Stimulated activated CD8-positive, alpha-beta memory T cell treated with anti-CD3 and anti-CD28 coated beads, Interleukin-12 subunit alpha, Interleukin-12 subunit beta, amount 100 ng/mL, for 24 hours (primary cell): ENCODE measurements at regions not wholly inside any gene's neighbourhood (a gene's known extent, or its start where the extent isn't known, plus 50 kb on each side); places are given as distances from the start of the nearest gene placed in this dataset.
"Not testable (repeated sequence)": the region's sequence is repeated elsewhere in the genome, so short reads cannot be mapped to it uniquely, and the experiment has no call there.

Source experiments
- DNase-seq: peaks from one replicate; pipeline ENCODE4 v3.0.0-alpha.2; 2020; ENCODE audit errors: extremely low read depth

- no peak for DNase-seq
Observed at GRCh38 chr3:102036017-102036416, 186.7 kb downstream of the NFKBIZ start.

GRCh38 chr3:102036472-102036871 lies 187.2 kb downstream of the NFKBIZ start:
- no peak for DNase-seq

- DNase-seq = no peak
Observed at GRCh38 chr3:102037209-102037608, 187.9 kb downstream of the NFKBIZ start.

GRCh38 chr3:102037791-102038190 lies 188.5 kb downstream of the NFKBIZ start:
- no peak for DNase-seq

GRCh38 chr3:102038477-102039142 lies 189.3 kb downstream of the NFKBIZ start:
- no peak for DNase-seq

GRCh38 chr3:102040144-102040543 lies 190.8 kb downstream of the NFKBIZ start:
- not testable (repeated sequence) for DNase-seq

- DNase-seq = no peak
Observed at GRCh38 chr3:102053375-102053989, 204.2 kb downstream of the NFKBIZ start.

GRCh38 chr3:102054543-102055080 lies 205.3 kb downstream of the NFKBIZ start:
- no peak for DNase-seq

GRCh38 chr3:102057781-102058421 lies 208.6 kb downstream of the NFKBIZ start:
- no peak for DNase-seq

- no peak for DNase-seq
Observed at GRCh38 chr3:102059145-102059943, 210.0 kb downstream of the NFKBIZ start.

GRCh38 chr3:102060814-102061213 lies 211.5 kb downstream of the NFKBIZ start:
- no peak for DNase-seq

- no peak for DNase-seq
Observed at GRCh38 chr3:102063572-102063971, 214.3 kb downstream of the NFKBIZ start.

- no peak for DNase-seq
Observed at GRCh38 chr3:102066470-102066869, 217.2 kb downstream of the NFKBIZ start.

- no peak for DNase-seq
Observed at GRCh38 chr3:102068327-102068726, 219.0 kb downstream of the NFKBIZ start.

GRCh38 chr3:102068736-102069135 lies 219.4 kb downstream of the NFKBIZ start:
- no peak for DNase-seq

- no peak for DNase-seq
Observed at GRCh38 chr3:102069211-102069662, 219.9 kb downstream of the NFKBIZ start.

GRCh38 chr3:102074946-102075345 lies 225.6 kb downstream of the NFKBIZ start:
- no peak for DNase-seq

- no peak for DNase-seq
Observed at GRCh38 chr3:102078401-102078800, 229.1 kb downstream of the NFKBIZ start.

- DNase-seq = no peak
Observed at GRCh38 chr3:102078854-102079808, 229.8 kb downstream of the NFKBIZ start.

GRCh38 chr3:102079809-102080197 lies 230.5 kb downstream of the NFKBIZ start:
- no peak for DNase-seq
